Hematopoietic multipotent progenitor cell treated with erythropoietin and hydrocortisone succinate and interleukin-3 and kit ligand, for 4 days (in vitro differentiated cells): ENCODE measurements at regions not wholly inside any gene's neighbourhood (a gene's known extent, or its start where the extent isn't known, plus 50 kb on each side); places are given as distances from the start of the nearest gene placed in this dataset.

Source experiments
- DNase-seq: peaks from one replicate; pipeline ENCODE4 v3.0.0-alpha.2; 2015

- no peak for DNase-seq
Observed at GRCh38 chr10:78963074-78964034, 105.4 kb upstream of the ZMIZ1 start.

- DNase-seq = no peak
Observed at GRCh38 chr10:78964274-78964951, 104.4 kb upstream of the ZMIZ1 start.

GRCh38 chr10:78964952-78965633, 103.7 kb upstream of the ZMIZ1 start:
- no peak for DNase-seq

GRCh38 chr10:78966182-78966787, 102.5 kb upstream of the ZMIZ1 start:
- no peak for DNase-seq

- DNase-seq = no peak
Observed at GRCh38 chr10:78966844-78967488, 101.8 kb upstream of the ZMIZ1 start.

GRCh38 chr10:78968300-78968942, 100.3 kb upstream of the ZMIZ1 start:
- DNase-seq = no peak

- no peak for DNase-seq
Observed at GRCh38 chr10:78968943-78969342, 99.8 kb upstream of the ZMIZ1 start.

- no peak for DNase-seq
Observed at GRCh38 chr10:78969719-78970118, 99.0 kb upstream of the ZMIZ1 start.

- no peak for DNase-seq
Observed at GRCh38 chr10:78970261-78970660, 98.5 kb upstream of the ZMIZ1 start.

- DNase-seq = peak; percentile 15
Observed at GRCh38 chr10:78971094-78971682, 97.6 kb upstream of the ZMIZ1 start.

GRCh38 chr10:78972160-78972946, 96.4 kb upstream of the ZMIZ1 start:
- DNase-seq = no peak

- DNase-seq = peak; percentile 94
Observed at GRCh38 chr10:78972947-78973900, 95.5 kb upstream of the ZMIZ1 start.

- peak; percentile 64 for DNase-seq
Observed at GRCh38 chr10:78973901-78974616, 94.7 kb upstream of the ZMIZ1 start.

- DNase-seq = peak; percentile 79
Observed at GRCh38 chr10:78974617-78975317, 94.0 kb upstream of the ZMIZ1 start.

- no peak for DNase-seq
Observed at GRCh38 chr10:78975926-78976325, 92.8 kb upstream of the ZMIZ1 start.

- no peak for DNase-seq
Observed at GRCh38 chr10:78976825-78977755, 91.7 kb upstream of the ZMIZ1 start.

- no peak for DNase-seq
Observed at GRCh38 chr10:78979938-78980337, 88.8 kb upstream of the ZMIZ1 start.
